ENCODE measurements at regions not wholly inside any gene's neighbourhood (a gene's known extent, or its start where the extent isn't known, plus 50 kb on each side); places are given as distances from the start of the nearest gene placed in this dataset.

GRCh38 chr1:56019472-56019871, 559.9 kb downstream of the PLPP3 start:
- no peak for DNase-seq

DNA sequence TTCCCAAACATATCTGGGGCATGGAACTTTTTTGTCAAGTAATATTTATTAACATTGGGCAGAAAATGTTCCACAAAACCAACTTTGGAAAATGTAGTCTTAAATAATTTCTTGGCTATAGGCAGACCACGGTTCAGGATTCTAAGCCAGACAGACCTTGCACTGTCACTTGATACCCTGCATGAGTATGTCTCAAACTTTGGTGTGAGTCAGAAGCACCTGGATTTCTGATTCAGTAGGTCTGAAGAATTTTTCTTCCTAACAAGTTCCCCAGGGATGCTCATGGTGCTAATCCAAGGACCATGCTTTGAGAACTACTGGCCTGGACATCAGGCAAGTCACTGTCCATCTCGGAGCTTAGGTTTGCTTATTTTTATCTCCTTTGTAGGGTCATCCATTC, 562.0 kb downstream of the PLPP3 start:
- peak; percentile 62 for DNase-seq

DNA sequence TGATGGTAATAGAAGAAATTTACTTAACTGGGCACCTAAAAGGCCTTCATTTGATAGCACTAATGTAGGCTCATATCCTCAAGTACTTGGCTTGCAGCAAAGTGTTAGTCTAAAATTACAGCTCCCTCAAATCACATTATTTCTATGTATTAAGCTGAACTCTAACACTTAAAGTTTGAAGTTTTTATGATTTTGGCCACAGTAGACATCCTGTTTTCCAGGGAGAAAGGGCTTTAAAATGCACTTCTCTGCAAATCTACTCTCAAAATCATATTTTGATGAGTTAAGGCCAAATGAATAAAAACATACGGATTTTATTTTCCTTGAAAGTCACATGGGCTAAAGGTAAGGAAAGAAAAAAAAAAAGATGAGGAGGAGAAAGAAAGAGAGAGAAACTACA, 575.5 kb downstream of the PLPP3 start:
- DNase-seq = no peak

GRCh38 chr1:56002231-56002630, 577.1 kb downstream of the PLPP3 start:
- DNase-seq = no peak

DNA sequence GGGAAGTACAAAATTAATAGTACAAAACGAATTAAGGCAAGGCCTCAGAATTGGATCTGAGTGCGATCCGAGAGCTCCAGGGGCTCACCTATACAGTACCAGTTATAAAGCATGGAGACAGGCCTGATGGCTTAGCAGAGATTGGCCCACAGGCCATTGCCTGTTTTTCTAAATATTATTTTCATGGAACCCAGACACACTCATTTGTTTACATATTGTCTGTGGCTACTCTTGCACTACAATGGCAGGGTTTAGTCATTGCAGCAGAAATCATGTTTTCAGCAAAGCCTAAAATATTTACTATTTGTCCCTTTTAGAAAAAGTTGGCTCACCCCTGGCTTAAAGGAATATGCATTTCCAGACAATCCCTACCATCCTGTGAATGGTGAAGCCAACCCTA, 578.9 kb downstream of the PLPP3 start:
- DNase-seq = no peak

DNA sequence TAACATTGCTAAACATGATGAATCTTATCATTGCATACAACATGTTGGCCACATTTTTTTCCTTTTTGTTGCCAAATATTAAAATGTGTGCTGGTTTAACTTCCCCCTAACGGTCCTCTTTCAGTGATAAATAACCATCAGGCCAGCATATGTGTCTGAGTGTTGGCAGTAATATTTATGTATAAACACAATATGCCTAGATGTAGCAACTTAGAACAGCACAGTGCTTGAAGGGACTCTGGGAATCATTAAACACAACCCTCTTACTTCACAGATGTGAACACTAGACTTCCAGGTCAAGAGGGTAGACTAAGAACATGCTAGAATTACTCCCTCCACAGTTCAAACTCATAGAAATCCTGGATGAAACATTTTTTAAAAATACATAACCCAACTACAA, 581.8 kb downstream of the PLPP3 start:
- DNase-seq = no peak

GRCh38 chr1:55993646-55994318, 585.6 kb downstream of the PLPP3 start:
- peak; percentile 82 for DNase-seq

- DNase-seq = no peak
Measured at GRCh38 chr1:55990007-55990406, 589.4 kb downstream of the PLPP3 start.

- no peak for DNase-seq
Measured at GRCh38 chr1:55988963-55989452, 590.4 kb downstream of the PLPP3 start.

- no peak for DNase-seq
Measured at GRCh38 chr1:55987491-55988249, 591.7 kb downstream of the PLPP3 start.

DNA sequence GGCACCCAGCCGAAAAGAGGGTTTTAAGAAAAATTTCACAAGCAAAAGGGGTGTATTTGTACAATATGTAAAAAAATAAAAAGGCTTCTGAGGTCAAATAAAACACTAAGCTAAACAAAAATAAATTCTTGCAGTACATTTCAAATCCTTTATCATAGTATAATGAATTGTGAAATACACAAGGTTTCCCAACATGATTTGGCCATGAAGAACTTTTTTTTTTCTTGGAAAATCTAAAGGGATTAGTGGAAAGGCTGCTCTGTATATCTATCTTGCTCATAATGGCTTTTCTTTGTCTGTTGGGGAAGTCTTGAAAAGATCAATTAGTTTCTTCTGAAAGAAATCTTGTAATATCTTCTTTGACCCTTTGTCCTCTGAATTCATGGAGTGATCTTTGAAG, 593.4 kb downstream of the PLPP3 start:
- no peak for DNase-seq

DNA sequence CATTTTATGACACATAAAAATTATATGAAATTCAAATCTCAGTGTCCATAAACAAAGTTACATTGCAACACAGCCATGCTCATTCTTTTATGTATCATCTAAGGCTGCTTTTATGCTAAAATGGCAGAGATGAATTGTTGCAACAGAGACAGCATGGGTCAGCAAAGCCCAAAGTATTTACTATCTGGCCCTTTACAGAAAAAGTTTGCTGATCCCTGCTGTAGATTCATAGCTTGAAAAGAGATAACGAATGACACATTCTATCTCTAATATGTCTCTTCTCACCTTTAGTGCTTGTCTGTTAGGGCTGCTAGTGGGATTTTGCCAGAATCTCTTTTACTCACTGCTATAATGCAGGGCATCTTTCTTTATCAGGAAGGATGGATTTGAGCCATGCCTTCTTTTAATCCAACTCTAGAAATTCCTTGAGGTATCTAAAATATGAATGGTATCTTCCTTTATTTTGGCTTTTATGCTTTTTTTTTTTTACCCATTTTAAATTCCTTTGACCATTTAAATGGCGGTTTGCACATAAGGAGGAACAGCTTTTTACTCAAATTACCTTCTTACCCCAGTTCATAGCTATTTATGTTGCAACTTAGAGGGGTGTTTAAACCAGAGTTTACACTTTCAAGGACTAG, 598.2 kb downstream of the PLPP3 start:
- peak; percentile 62 for DNase-seq

DNA sequence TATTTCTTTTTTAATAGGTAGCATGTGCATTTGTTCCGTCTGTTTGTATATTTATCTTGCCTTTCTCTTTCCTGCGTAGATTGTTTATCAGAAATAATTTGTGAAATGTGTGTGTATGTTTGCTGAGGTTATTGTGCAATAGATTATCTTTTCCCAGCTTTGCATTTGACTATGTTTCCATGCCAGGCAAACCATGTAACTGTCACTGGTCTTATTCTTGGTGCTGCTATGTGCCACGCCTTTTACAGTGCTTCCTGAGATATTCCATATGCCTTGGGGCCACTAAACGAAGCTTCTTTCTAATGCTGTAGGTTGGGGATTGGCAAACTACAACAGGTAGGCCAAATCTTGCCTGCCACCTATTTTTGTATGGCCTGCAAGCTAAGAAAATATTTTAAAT, 598.8 kb downstream of the PLPP3 start:
- no peak for DNase-seq

- peak; percentile 97 for DNase-seq
Measured at GRCh38 chr1:55974714-55975441, 604.5 kb downstream of the PLPP3 start.

GRCh38 chr1:55970526-55971110, 608.7 kb downstream of the PLPP3 start:
- peak; percentile 80 for DNase-seq

DNA sequence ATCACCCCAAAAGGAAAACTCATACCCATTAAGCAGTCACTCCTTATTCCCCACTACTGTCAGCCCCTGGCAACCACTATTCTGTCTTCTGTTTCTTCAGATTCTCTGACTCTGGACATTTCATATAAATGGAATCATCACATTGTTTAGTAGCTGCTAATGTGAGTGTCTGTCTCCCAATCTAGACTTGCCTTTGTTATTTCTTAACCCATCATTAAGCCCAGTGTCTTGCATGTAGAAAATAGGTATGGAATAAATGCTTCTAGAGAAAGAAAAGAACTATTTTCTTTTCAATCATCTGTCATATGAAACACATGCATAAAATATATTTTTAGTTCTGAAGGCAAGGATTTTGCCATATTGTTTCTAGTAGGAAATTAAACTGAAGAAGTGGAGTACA, 610.0 kb downstream of the PLPP3 start:
- DNase-seq = no peak

DNA sequence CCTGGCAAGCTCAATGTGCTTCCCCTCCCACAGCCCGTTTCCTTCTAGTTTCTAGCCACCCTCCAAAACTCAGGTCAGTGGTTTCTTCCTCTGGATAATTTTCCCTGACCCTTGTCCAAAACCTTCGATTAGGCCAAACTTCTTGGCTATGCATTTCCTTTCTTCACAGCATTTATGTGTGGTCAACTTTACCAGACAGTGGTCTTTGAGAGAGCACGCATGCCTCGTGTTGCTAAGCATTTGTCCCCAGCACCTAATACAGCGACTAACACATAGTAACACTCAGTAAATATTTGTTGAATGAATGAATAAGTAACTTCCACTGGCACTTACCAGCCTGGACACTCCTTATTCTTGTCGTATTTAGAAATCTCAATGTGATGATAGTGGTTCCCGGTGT, 610.7 kb downstream of the PLPP3 start:
- DNase-seq = no peak

- DNase-seq = peak; percentile 95
Measured at GRCh38 chr1:55965981-55966461, 613.3 kb downstream of the PLPP3 start.

DNA sequence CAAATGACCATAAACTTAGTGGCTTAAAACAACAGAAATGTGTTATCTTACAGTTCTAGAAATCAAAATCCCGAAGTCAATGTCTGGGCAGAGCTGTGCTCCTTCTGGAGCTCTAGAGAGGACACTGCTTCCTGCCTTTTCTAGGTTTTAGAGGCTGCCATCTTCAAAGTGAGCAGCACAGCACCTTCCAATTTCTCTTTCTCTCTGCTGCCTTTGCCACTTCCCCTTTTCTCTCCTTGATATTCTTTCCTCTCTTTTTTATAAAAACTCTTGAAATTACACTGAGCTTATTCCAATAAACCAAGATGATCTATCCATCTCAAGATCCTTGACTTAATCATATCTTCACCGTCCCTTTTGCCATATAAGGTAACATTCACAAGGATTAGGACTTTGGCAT, 616.9 kb downstream of the PLPP3 start:
- DNase-seq = no peak

GRCh38 chr1:55959136-55959548, 620.2 kb downstream of the PLPP3 start:
- no peak for DNase-seq

DNA sequence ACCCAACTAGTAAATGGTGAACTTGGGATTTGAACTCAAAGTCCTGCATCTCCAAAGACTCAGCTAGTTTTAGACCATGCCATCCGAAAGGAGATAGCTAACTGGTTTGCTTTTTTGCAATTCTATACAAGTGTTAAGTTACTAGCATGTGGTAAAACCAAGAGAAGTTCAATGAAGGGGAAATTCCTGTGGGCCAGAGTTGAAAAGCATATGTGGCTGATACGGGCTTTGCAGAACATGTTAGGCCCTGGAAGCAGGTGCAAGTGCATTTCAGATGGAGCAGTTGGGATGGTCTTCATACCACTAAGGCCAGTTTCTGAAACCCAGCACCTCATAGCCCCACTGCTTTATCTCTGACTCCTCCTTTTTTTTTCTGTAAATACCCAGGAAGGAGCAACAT, 620.9 kb downstream of the PLPP3 start:
- DNase-seq = no peak

DNA sequence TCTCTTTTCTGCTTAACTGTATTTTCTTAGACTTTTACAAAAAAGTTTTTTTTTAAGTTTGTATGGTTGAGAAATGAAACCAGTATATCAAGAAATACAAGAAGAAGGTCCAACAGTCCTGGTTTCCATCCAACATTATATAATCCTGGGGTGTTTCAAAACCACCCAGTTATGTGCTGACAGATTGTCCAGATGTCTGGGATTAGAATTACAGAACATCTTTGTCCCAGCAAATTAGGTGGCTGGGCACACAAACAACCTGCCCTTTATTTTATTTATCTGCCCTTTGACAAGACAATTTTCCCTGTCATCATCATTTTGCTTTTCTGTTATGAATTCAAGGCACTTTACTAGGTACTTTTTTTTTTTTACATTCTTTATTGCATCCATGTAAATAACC, 622.1 kb downstream of the PLPP3 start:
- DNase-seq = no peak
